Stimulated activated effector memory CD8-positive, alpha-beta T cell treated with anti-CD3 and anti-CD28 coated beads, Interleukin-12 subunit alpha, Interleukin-12 subunit beta, amount 100 ng/mL, for 72 hours (primary cell): ENCODE measurements at regions not wholly inside any gene's neighbourhood (a gene's known extent, or its start where the extent isn't known, plus 50 kb on each side); places are given as distances from the start of the nearest gene placed in this dataset.

ENCODE experiments used
- ATAC-seq: fragments of 150-1000 bp; cut with Tn5 transposase; 2 replicates; pipeline ENCODE4 v1.10.0; 2021
- DNase-seq, 2 donors: peaks; one replicate each; pipeline ENCODE4 v3.0.0; 2021 to 2022; ENCODE audit warnings: low spot score in 2 of 2
- H3K27ac Mint-ChIP-seq: one replicate; pipeline ENCODE4 v1.8.0; 2022; ENCODE audit warnings: mild to moderate bottlenecking, mixed read lengths
- H3K36me3 Mint-ChIP-seq: one replicate; pipeline ENCODE4 v1.8.0; 2022; ENCODE audit warnings: mild to moderate bottlenecking, mixed read lengths
- H3K4me1 Mint-ChIP-seq: one replicate; pipeline ENCODE4 v1.8.0; 2022; ENCODE audit warnings: mixed read lengths
- H3K4me3 Mint-ChIP-seq: one replicate; pipeline ENCODE4 v1.8.0; 2022; ENCODE audit warnings: mild to moderate bottlenecking, mixed read lengths
- H3K9me3 Mint-ChIP-seq: one replicate; pipeline ENCODE4 v1.8.0; 2022; ENCODE audit warnings: mixed read lengths

GRCh38 chr11:39120890-39121289 is 2338.6 kb downstream of the LRRC4C start:
- H3K4me1 Mint-ChIP-seq, result no peaks in the 10 kb centered on the region
- no peak overlapping the region for H3K27ac Mint-ChIP-seq

GRCh38 chr11:39113606-39114005 is 2345.8 kb downstream of the LRRC4C start:
- no peaks in the 10 kb centered on the region for H3K4me1 Mint-ChIP-seq
- H3K9me3 Mint-ChIP-seq, result peaks cover 10% of the 10 kb centered on the region
- H3K27ac Mint-ChIP-seq, result no peak overlapping the region
- H3K36me3 Mint-ChIP-seq, result no peaks in the 10 kb centered on the region
- H3K4me3 Mint-ChIP-seq, result no peak overlapping the region
- ATAC-seq (no peak), DNase-seq (no peak)

More at GRCh38 chr11:39120890-39121289, 2338.6 kb downstream of the LRRC4C start:
- Mint-ChIP-seq H3K4me3 (no peak overlapping the region), H3K9me3 (peaks cover 5% of the 10 kb centered on the region), H3K36me3 (no peaks in the 10 kb centered on the region)
- DNase-seq (no peak), ATAC-seq (no peak)

- Mint-ChIP-seq H3K27ac (no peak overlapping the region), H3K4me1 (no peaks in the 10 kb centered on the region), H3K9me3 (peaks cover 13% of the 10 kb centered on the region)
These were observed 2357.2 kb downstream of the LRRC4C start for GRCh38 chr11:39102236-39102635.

GRCh38 chr11:39078465-39078864 is 2381.0 kb downstream of the LRRC4C start:
- ATAC-seq, result peak; percentile 13
- Mint-ChIP-seq H3K4me3 (no peak overlapping the region), H3K4me1 (no peaks in the 10 kb centered on the region), H3K36me3 (no peaks in the 10 kb centered on the region), H3K27ac (no peak overlapping the region), H3K9me3 (peaks cover 14% of the 10 kb centered on the region)
- no peak for DNase-seq

More at GRCh38 chr11:39102236-39102635, 2357.2 kb downstream of the LRRC4C start:
- Mint-ChIP-seq H3K4me3 (no peak overlapping the region), H3K36me3 (no peaks in the 10 kb centered on the region)
- ATAC-seq, result no peak
- DNase-seq, result no peak

GRCh38 chr11:39037611-39038010 is 2421.8 kb downstream of the LRRC4C start:
- H3K4me1 Mint-ChIP-seq, result no peaks in the 10 kb centered on the region
- peaks cover 16% of the 10 kb centered on the region for H3K9me3 Mint-ChIP-seq
- no peak overlapping the region for H3K4me3 Mint-ChIP-seq
- ATAC-seq (no peak), DNase-seq (no peak)
- H3K27ac Mint-ChIP-seq, result no peak overlapping the region
- H3K36me3 Mint-ChIP-seq, result no peaks in the 10 kb centered on the region

GRCh38 chr11:39036021-39036420 is 2423.4 kb downstream of the LRRC4C start:
- Mint-ChIP-seq H3K27ac (no peak overlapping the region), H3K36me3 (no peaks in the 10 kb centered on the region), H3K9me3 (peaks cover 15% of the 10 kb centered on the region), H3K4me3 (no peak overlapping the region), H3K4me1 (no peaks in the 10 kb centered on the region)
- DNase-seq (no peak), ATAC-seq (no peak)

GRCh38 chr11:39021539-39021938 is 2423.5 kb upstream of the RAG2 start:
- Mint-ChIP-seq H3K36me3 (no peaks in the 10 kb centered on the region), H3K4me1 (no peaks in the 10 kb centered on the region), H3K9me3 (peaks cover 8% of the 10 kb centered on the region), H3K27ac (no peak overlapping the region), H3K4me3 (no peak overlapping the region)
- DNase-seq (no peak), ATAC-seq (no peak)

- no peak for DNase-seq
- ATAC-seq, result no peak
- Mint-ChIP-seq H3K27ac (no peak overlapping the region), H3K9me3 (peaks cover 18% of the 10 kb centered on the region), H3K36me3 (no peaks in the 10 kb centered on the region), H3K4me3 (no peak overlapping the region), H3K4me1 (no peaks in the 10 kb centered on the region)
These were observed 2413.8 kb upstream of the RAG2 start for GRCh38 chr11:39011797-39012196.

- Mint-ChIP-seq H3K36me3 (no peaks in the 10 kb centered on the region), H3K4me1 (no peaks in the 10 kb centered on the region), H3K27ac (no peak overlapping the region), H3K9me3 (peaks cover 20% of the 10 kb centered on the region), H3K4me3 (no peak overlapping the region)
- ATAC-seq (no peak), DNase-seq (no peak)
These were observed 2392.8 kb upstream of the RAG2 start for GRCh38 chr11:38990841-38991240.

- H3K27ac Mint-ChIP-seq, result no peak overlapping the region
- no peaks in the 10 kb centered on the region for H3K36me3 Mint-ChIP-seq
- DNase-seq (no peak), ATAC-seq (no peak)
- no peak overlapping the region for H3K4me3 Mint-ChIP-seq
- H3K9me3 Mint-ChIP-seq, result peaks cover 21% of the 10 kb centered on the region
- H3K4me1 Mint-ChIP-seq, result no peaks in the 10 kb centered on the region
These were observed 2392.1 kb upstream of the RAG2 start for GRCh38 chr11:38990139-38990538.

GRCh38 chr11:38988908-38989307 is 2390.9 kb upstream of the RAG2 start:
- Mint-ChIP-seq H3K36me3 (no peaks in the 10 kb centered on the region), H3K4me1 (no peaks in the 10 kb centered on the region), H3K9me3 (peaks cover 26% of the 10 kb centered on the region), H3K4me3 (no peak overlapping the region), H3K27ac (no peak overlapping the region)
- DNase-seq (no peak), ATAC-seq (no peak)

- H3K4me3 Mint-ChIP-seq, result no peak overlapping the region
- no peaks in the 10 kb centered on the region for H3K36me3 Mint-ChIP-seq
- ATAC-seq (no peak), DNase-seq (no peak)
- peaks cover 4% of the 10 kb centered on the region for H3K9me3 Mint-ChIP-seq
- H3K4me1 Mint-ChIP-seq, result no peaks in the 10 kb centered on the region
- H3K27ac Mint-ChIP-seq, result no peak overlapping the region
These were observed 2374.2 kb upstream of the RAG2 start for GRCh38 chr11:38972220-38972619.

- H3K4me3 Mint-ChIP-seq, result no peak overlapping the region
- no peak for DNase-seq
- H3K4me1 Mint-ChIP-seq, result no peaks in the 10 kb centered on the region
- no peak for ATAC-seq
- H3K9me3 Mint-ChIP-seq, result peaks cover 4% of the 10 kb centered on the region
- no peak overlapping the region for H3K27ac Mint-ChIP-seq
- H3K36me3 Mint-ChIP-seq, result no peaks in the 10 kb centered on the region
These were observed 2373.1 kb upstream of the RAG2 start for GRCh38 chr11:38971141-38971540.

GRCh38 chr11:38968951-38969350 is 2370.9 kb upstream of the RAG2 start:
- DNase-seq, result no peak
- ATAC-seq, result no peak
- H3K4me1 Mint-ChIP-seq, result no peaks in the 10 kb centered on the region
- H3K36me3 Mint-ChIP-seq, result no peaks in the 10 kb centered on the region
- H3K4me3 Mint-ChIP-seq, result no peak overlapping the region
- peaks cover under 1% of the 10 kb centered on the region for H3K9me3 Mint-ChIP-seq
- no peak overlapping the region for H3K27ac Mint-ChIP-seq

GRCh38 chr11:38952698-38953097 is 2354.7 kb upstream of the RAG2 start:
- Mint-ChIP-seq H3K36me3 (no peaks in the 10 kb centered on the region), H3K4me3 (no peak overlapping the region), H3K27ac (no peak overlapping the region), H3K9me3 (peaks cover 6% of the 10 kb centered on the region), H3K4me1 (no peaks in the 10 kb centered on the region)
- DNase-seq, result no peak
- ATAC-seq, result no peak

GRCh38 chr11:38950867-38951266 is 2352.8 kb upstream of the RAG2 start:
- DNase-seq (no peak), ATAC-seq (no peak)
- H3K9me3 Mint-ChIP-seq, result peaks cover 12% of the 10 kb centered on the region
- no peaks in the 10 kb centered on the region for H3K36me3 Mint-ChIP-seq
- H3K27ac Mint-ChIP-seq, result no peak overlapping the region
- H3K4me3 Mint-ChIP-seq, result no peak overlapping the region
- H3K4me1 Mint-ChIP-seq, result no peaks in the 10 kb centered on the region

- H3K9me3 Mint-ChIP-seq, result peaks cover 21% of the 10 kb centered on the region
- no peaks in the 10 kb centered on the region for H3K36me3 Mint-ChIP-seq
- H3K27ac Mint-ChIP-seq, result no peak overlapping the region
- ATAC-seq (no peak), DNase-seq (no peak)
- no peaks in the 10 kb centered on the region for H3K4me1 Mint-ChIP-seq
- no peak overlapping the region for H3K4me3 Mint-ChIP-seq
These were observed 2350.4 kb upstream of the RAG2 start for GRCh38 chr11:38948392-38948791.
